Effector memory CD8-positive, alpha-beta T cell (primary cell): ENCODE measurements at regions not wholly inside any gene's neighbourhood (a gene's known extent, or its start where the extent isn't known, plus 50 kb on each side); places are given as distances from the start of the nearest gene placed in this dataset.

ENCODE experiments used
- ATAC-seq: fragments of 150-1000 bp; cut with Tn5 transposase; replicated peaks from 2 replicates; pipeline ENCODE4 v1.10.0; 2021; ENCODE audit warnings: mild to moderate bottlenecking, moderate library complexity
- DNase-seq, 3 experiments: peaks; one replicate each; pipeline ENCODE4 v3.0.0; 2021
- H3K27ac Mint-ChIP-seq, 2 donors: one replicate each; pipeline ENCODE4 v1.8.0; 2022; ENCODE audit warnings: mild to moderate bottlenecking in 2 of 2, mixed read lengths in 2 of 2, moderate library complexity in 2 of 2
- H3K27me3 Mint-ChIP-seq, 2 donors: one replicate each; pipeline ENCODE4 v1.8.0; 2022; ENCODE audit warnings: mixed read lengths in 2 of 2
- H3K36me3 Mint-ChIP-seq: one replicate; pipeline ENCODE4 v1.8.0; 2022; ENCODE audit warnings: mild to moderate bottlenecking, moderate library complexity, mixed read lengths; ENCODE audit not compliant: insufficient read depth
- H3K4me1 Mint-ChIP-seq, 2 donors: one replicate each; pipeline ENCODE4 v1.8.0; 2022; ENCODE audit warnings: low read depth in 2 of 2, mixed read lengths in 2 of 2
- H3K4me3 Mint-ChIP-seq, 2 donors: one replicate each; pipeline ENCODE4 v1.8.0; 2022; ENCODE audit warnings: mild to moderate bottlenecking in 2 of 2, mixed read lengths in 2 of 2, moderate library complexity in 2 of 2
- H3K9me3 Mint-ChIP-seq, 2 donors: one replicate each; pipeline ENCODE4 v1.8.0; 2022; ENCODE audit warnings: mixed read lengths in 2 of 2

DNA sequence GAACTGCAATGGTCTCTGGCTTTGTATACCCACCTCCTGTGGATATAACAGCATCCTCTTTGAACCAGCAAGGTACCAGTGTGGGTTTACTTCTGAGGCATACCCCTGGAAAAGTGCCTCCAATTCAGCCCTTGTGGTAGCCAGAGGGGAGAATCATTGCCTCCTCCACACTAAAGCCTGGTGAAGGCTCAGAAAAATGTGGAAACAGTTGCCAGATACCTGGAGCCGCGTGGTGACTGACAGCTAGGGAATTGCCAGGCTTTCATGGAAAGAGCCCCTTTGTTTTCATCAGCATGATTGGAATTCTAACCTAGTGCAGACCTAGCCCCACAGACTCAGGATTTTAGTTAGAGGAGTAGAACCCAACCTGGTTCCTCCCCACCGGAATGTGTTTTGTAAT, 168.6 kb upstream of the KLF3 start:
- no peaks in the 10 kb centered on the region for H3K36me3 Mint-ChIP-seq
- no peak overlapping the region for H3K4me3 Mint-ChIP-seq
- ATAC-seq (no peak), DNase-seq (no peak)
- H3K9me3 Mint-ChIP-seq = no peaks in the 10 kb centered on the region
- H3K27me3 Mint-ChIP-seq = no peaks in the 10 kb centered on the region
- no peak overlapping the region for H3K27ac Mint-ChIP-seq
- peaks cover 8 to 9% of the 10 kb centered on the region in 2 donors for H3K4me1 Mint-ChIP-seq

DNA sequence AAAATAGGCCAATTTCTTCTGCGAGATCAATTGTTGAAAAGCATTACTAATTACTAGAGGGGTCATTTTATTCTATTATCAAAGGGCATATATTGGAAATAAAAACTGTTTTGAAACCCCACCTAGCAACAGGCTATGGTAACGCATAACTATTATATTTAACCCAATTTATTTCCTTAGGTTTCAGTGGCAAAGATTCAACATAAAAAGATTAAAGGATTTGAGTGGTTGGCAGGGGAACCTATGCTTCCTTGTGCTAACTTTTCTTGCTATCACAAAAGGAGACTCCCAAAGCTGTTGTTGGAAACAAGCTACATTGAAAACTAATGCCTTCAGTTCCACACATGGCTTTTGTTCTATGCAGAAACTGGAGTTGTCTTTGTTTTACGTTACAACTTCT, 166.9 kb upstream of the KLF3 start:
- ATAC-seq = no peak

DNA sequence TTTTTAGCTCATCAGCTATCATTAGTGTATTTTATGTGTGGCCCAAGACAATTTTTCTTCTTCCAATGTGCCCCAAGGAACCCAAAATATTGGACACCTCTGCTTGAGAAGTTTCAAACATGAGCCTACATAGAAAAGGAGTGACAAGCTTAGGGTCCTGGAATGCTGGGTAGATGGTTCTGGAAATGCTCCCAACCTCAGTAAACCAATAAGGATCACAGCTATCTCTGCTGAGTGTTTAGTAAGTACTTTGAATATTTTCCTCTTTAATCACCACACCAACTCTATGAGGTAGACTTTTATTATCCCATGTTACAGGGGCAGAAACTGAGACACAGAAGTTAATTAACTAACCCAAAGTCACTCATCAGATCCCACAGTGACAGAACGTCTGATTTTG, 164.9 kb upstream of the KLF3 start:
- Mint-ChIP-seq H3K27ac (no peak overlapping the region), H3K36me3 (no peaks in the 10 kb centered on the region), H3K27me3 (no peaks in the 10 kb centered on the region), H3K4me3 (no peak overlapping the region), H3K9me3 (no peaks in the 10 kb centered on the region), H3K4me1 (peaks cover 6 to 7% of the 10 kb centered on the region in 2 donors)
- ATAC-seq (no peak), DNase-seq (no peak)

More for the DNA sequence above, 166.9 kb upstream of the KLF3 start:
- Mint-ChIP-seq H3K27me3 (no peaks in the 10 kb centered on the region), H3K9me3 (no peaks in the 10 kb centered on the region), H3K27ac (no peak overlapping the region), H3K36me3 (no peaks in the 10 kb centered on the region), H3K4me1 (peaks cover 2 to 3% of the 10 kb centered on the region in 2 donors), H3K4me3 (no peak overlapping the region)
- no peak for DNase-seq

DNA sequence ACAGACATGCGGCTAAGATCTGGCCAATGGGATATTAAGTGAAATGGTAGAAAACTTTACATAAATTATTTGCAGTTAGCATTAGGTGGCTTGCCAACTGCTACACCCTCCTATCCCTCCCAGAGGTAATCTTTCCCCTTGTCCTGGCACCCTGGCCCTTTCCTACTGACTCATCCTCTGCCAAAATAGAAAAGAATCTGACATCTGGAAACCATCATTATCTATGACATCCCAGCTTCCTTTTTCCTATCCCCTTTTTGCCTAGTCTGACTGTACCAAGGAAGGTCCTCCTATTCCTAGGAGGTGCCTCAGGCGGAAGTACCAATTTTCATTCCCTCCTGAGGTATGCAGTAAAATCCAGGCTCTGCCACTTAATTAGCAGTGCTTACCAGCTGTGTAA, 163.6 kb upstream of the KLF3 start:
- Mint-ChIP-seq H3K9me3 (no peaks in the 10 kb centered on the region), H3K4me3 (no peak overlapping the region), H3K27me3 (no peaks in the 10 kb centered on the region), H3K36me3 (no peaks in the 10 kb centered on the region), H3K27ac (no peak overlapping the region), H3K4me1 (peaks cover 10 to 15% of the 10 kb centered on the region in 2 donors)
- DNase-seq (no peak), ATAC-seq (no peak)

DNA sequence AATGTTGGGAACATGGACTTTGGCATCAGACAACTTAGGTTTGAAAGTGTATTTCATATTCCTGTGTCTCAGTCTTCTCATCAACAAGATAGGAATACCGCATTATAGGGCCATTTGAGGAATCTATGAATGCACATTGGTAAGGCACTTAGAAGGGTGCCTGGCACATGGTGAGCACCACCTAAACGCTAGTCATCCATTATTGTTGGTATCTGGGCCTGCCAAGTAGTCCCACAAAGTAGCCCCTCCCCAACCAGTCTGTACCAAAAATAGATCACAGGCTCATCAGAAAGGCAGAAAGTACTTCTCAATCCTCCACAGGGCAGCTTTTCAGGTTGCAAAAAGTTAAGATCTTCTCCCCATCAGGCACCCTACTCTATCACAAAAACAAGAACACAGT, 162.3 kb upstream of the KLF3 start:
- H3K4me1 Mint-ChIP-seq = peaks cover 17 to 25% of the 10 kb centered on the region in 2 donors

DNA sequence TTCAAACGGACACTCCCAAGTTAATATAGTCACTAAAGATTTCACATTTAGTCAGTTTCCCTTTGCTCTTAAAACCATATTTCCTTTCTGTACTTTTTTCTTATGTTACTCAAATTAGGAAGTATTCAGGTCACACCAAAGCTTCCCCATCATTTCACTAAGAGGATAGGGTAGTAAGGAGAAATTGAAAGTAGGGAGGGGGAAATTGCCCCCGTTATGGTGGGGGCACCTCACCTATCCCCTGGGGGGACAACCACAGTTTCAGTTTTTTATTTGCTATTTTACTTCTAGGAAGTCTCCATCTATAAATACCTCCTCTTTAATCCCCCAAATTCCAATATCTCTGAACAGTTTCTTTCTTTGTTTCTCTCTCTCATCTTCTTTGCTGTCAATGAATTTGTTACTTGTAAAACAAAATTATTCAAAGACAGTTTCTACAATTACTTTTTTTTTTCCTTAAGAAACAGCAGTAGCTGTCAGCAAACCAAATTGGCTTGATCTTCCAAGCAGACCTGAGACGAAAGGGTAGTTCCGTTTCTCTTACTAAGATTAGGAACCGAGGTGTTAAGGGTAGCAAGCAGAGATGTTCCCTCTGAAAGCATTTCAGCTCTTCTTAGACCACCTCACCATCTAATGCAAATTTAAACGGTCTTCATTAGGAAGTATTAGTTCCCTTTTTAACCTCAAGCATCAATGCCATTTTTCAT, 160.2 kb upstream of the KLF3 start:
- Mint-ChIP-seq H3K27ac (peak overlapping the region in 1 of 2 donors; percentile 68), H3K9me3 (no peaks in the 10 kb centered on the region), H3K4me1 (peaks cover 30 to 46% of the 10 kb centered on the region in 2 donors), H3K4me3 (peak overlapping the region; percentile 59 to 71), H3K27me3 (no peaks in the 10 kb centered on the region), H3K36me3 (peaks cover 3% of the 10 kb centered on the region)
- ATAC-seq = peak; percentile 29
- DNase-seq = no peak

More for the DNA sequence above, 162.3 kb upstream of the KLF3 start:
- Mint-ChIP-seq H3K4me3 (no peak overlapping the region), H3K9me3 (no peaks in the 10 kb centered on the region), H3K36me3 (no peaks in the 10 kb centered on the region), H3K27me3 (no peaks in the 10 kb centered on the region), H3K27ac (no peak overlapping the region)
- DNase-seq (no peak), ATAC-seq (no peak)

DNA sequence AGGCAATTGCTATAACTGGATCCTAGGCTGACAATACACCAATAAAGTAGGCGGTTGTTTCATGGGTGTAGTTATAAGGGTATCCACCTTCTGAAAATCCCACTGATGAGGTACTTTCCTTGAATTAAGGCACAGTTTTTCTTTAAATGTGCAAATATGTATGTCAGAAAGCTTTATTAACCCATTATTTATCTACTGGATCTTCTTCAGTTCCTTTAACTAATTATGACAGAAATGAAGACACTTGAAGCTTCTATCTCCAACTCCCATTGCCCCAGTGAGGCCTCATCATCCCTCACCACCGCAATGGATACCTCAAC, 159.6 kb upstream of the KLF3 start:
- Mint-ChIP-seq H3K27ac (peak overlapping the region in 1 of 2 donors; percentile 68), H3K4me3 (peak overlapping the region; percentile 59 to 71), H3K36me3 (peaks cover 3% of the 10 kb centered on the region), H3K9me3 (no peaks in the 10 kb centered on the region), H3K4me1 (peaks cover 34 to 51% of the 10 kb centered on the region in 2 donors), H3K27me3 (no peaks in the 10 kb centered on the region)
- no peak for ATAC-seq
- no peak for DNase-seq

DNA sequence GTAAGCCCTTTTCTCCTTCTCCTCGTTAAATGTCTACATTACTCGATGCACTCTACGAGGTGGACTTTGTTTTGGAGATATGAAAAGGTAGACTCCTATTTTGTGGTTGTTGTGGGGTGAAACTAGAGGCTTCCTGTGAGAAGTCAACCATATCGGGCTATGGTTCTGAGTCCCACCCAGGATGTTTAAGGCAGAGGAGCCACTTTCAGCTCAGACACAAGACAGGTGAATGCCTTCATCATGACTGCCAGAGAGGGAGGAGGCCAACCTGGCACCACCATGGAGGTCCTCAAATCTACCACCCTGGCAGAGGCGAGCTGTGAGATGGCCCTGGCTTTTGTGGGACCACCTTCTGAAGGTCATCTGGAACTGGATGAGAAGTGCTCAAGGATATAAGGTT, 154.4 kb upstream of the KLF3 start:
- peak overlapping the region; percentile 81 to 86 for H3K4me3 Mint-ChIP-seq
- peak overlapping the region; percentile 66 to 96 for H3K27ac Mint-ChIP-seq
- no peaks in the 10 kb centered on the region for H3K27me3 Mint-ChIP-seq
- peak; percentile 97 for ATAC-seq
- peaks cover 60 to 87% of the 10 kb centered on the region in 2 donors for H3K4me1 Mint-ChIP-seq
- H3K9me3 Mint-ChIP-seq = no peaks in the 10 kb centered on the region
- peak; percentile 36 to 51 (median 48) for DNase-seq
- peaks cover 11% of the 10 kb centered on the region for H3K36me3 Mint-ChIP-seq

DNA sequence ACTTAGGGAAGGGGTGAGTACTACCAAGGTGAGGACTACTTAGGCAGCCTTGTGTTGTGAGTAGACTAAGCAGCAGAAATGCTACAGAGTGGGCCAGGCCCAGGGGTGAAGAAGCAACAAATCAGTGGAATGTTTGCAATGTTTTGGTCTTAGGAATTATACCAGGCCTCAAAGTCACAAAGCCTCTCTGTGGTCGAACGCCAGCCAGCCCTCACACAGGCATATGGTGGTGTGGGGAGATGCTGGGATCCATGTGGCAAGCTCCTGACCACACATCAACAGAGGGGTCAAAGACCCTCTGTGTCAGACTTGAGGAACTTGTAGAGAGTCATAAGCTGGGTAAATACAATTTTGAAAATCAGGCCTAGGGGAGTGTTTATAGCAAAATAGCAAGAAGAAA, 153.8 kb upstream of the KLF3 start:
- Mint-ChIP-seq H3K4me1 (peaks cover 61 to 89% of the 10 kb centered on the region in 2 donors), H3K4me3 (peak overlapping the region; percentile 81 to 86), H3K27me3 (no peaks in the 10 kb centered on the region), H3K36me3 (peaks cover 11% of the 10 kb centered on the region), H3K27ac (peak overlapping the region; percentile 66 to 96), H3K9me3 (no peaks in the 10 kb centered on the region)
- DNase-seq (no peak), ATAC-seq (peak; percentile 14)

DNA sequence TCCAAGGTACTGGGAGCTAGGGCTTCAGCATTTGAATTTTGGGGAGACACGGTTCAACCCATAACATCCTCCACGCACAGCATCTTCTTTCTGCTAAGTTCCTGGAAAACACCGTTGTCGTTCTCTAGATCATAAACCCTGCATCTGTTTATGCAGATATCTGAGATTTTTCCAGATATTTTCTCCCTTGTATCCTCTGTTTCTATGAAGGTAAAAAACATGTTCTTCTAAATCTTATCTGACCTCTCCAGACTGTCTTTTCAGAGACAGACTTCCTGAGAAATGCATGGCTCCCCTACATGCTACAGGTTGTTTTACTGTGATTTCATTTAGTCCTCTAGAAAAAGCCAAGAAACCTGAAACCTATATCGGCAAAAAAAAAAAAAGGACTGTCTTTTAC, 152.3 kb upstream of the KLF3 start:
- peak overlapping the region; percentile 81 to 86 for H3K4me3 Mint-ChIP-seq

DNA sequence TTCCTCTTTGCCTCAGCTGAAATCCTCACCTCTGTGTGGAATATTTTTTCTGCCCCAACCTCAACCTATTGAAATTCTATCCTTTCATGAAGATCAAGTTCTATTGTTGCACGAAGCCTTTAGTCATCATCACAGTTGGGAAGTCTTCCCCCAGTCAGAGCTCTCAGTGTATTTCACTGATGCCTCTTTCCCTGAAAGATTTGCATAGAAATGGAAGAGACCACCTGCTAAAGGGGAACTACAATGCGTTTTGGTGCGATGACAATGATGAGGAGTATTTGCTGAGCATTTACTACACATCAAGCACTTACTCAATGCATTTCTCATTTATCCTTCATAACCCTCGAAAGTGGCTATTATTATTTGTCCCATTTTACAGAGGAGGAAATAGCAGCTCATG, 151.2 kb upstream of the KLF3 start:
- H3K4me1 Mint-ChIP-seq = peaks cover 55 to 80% of the 10 kb centered on the region in 2 donors
- peak overlapping the region; percentile 81 to 86 for H3K4me3 Mint-ChIP-seq
- no peaks in the 10 kb centered on the region for H3K9me3 Mint-ChIP-seq
- H3K27ac Mint-ChIP-seq = no peak overlapping the region
- DNase-seq = no peak
- H3K36me3 Mint-ChIP-seq = peaks cover 11% of the 10 kb centered on the region
- H3K27me3 Mint-ChIP-seq = no peaks in the 10 kb centered on the region
- ATAC-seq = no peak

More for the DNA sequence above, 152.3 kb upstream of the KLF3 start:
- ATAC-seq (no peak), DNase-seq (no peak)
- Mint-ChIP-seq H3K4me1 (peaks cover 58 to 90% of the 10 kb centered on the region in 2 donors), H3K9me3 (no peaks in the 10 kb centered on the region), H3K36me3 (peaks cover 11% of the 10 kb centered on the region), H3K27me3 (no peaks in the 10 kb centered on the region), H3K27ac (peak overlapping the region; percentile 21 to 96)

DNA sequence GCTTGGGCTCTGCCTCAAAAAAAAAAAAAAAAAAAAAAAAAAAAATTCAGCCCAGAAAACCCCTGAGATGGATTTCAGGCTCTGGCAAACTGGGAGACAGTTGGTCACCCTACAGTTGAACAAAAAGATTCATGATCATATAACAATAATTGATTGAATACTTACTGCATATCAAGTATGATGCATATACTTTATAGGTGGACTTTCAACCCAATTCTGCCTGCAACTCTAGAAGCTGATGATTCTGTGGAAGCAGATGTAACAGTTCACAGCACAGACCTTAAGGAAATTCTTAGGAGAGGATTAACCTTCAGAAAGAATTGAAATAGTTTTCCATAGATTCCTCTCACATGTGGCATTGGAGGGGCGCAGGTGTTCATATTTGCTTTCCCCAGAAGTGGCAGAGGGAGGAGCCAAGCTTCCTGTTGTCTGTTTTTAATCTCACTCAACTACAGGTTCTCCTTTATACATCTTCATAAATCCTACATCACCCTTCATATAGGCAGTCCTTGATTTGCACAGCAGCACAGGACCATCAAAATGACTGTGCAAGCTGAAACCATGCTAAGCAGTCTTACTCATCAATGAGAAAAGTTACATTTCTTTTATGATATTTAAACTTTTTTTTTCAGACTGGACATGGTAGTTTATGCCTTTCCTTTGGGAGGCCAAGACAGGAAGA, 149.4 kb upstream of the KLF3 start:
- DNase-seq = no peak
- ATAC-seq = no peak
- peak overlapping the region; percentile 27 to 63 for H3K4me3 Mint-ChIP-seq
- no peaks in the 10 kb centered on the region for H3K27me3 Mint-ChIP-seq
- peaks cover 43 to 66% of the 10 kb centered on the region in 2 donors for H3K4me1 Mint-ChIP-seq
- H3K36me3 Mint-ChIP-seq = peaks cover 11% of the 10 kb centered on the region
- no peak overlapping the region for H3K27ac Mint-ChIP-seq
- H3K9me3 Mint-ChIP-seq = no peaks in the 10 kb centered on the region

DNA sequence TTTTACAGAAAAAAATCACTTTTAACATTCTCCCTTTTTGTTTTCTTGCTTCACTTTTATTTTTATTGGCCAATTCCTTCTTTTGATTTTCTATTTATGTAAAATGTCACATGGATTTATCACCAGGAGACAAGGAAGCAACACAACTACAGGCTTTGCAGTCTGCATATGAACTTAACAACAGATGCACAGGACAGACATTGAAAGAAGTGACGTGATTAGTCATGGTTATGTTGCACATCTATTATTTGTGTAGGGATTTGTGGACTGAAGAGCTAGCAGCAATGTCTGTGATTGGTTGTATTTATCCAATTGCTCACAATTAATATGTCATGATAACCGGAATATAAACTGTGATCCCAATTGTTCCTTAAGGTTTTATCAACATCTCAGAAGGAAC, 147.8 kb upstream of the KLF3 start:
- H3K27ac Mint-ChIP-seq = peak overlapping the region in 1 of 2 donors; percentile 71
- peaks cover 29 to 51% of the 10 kb centered on the region in 2 donors for H3K4me1 Mint-ChIP-seq
- H3K9me3 Mint-ChIP-seq = no peaks in the 10 kb centered on the region
- peaks cover 15% of the 10 kb centered on the region for H3K36me3 Mint-ChIP-seq
- H3K4me3 Mint-ChIP-seq = peak overlapping the region in 1 of 2 donors; percentile 48
- DNase-seq (no peak), ATAC-seq (no peak)
- H3K27me3 Mint-ChIP-seq = no peaks in the 10 kb centered on the region

DNA sequence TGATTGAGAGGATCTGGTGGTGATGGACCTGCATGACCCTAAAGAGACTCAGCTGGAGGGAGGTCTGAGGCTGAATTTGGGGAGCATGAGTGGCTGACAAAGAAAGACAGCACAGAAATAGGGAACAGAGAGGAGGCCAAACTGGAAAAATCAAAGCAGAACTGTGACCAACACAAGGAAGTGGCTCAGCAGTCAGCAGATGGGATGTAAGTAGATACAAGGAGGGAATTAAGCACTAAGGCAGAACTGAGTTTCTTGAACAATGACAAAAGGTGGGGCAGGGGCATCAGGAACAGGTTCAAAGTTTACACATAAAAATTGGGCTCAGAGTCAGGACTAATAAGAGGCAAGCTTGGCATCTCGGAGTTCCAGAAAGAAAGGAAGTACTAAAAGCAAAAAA, 144.3 kb upstream of the KLF3 start:
- no peaks in the 10 kb centered on the region for H3K27me3 Mint-ChIP-seq
- ATAC-seq = no peak

More for the DNA sequence above, 144.3 kb upstream of the KLF3 start:
- H3K9me3 Mint-ChIP-seq = no peaks in the 10 kb centered on the region
- no peak overlapping the region for H3K4me3 Mint-ChIP-seq
- H3K4me1 Mint-ChIP-seq = peaks cover 21 to 42% of the 10 kb centered on the region in 2 donors
- DNase-seq = no peak
- H3K27ac Mint-ChIP-seq = peak overlapping the region in 1 of 2 donors; percentile 1
- H3K36me3 Mint-ChIP-seq = peaks cover 6% of the 10 kb centered on the region
